Stimulated activated memory B cell treated with anti-CD40 and anti-IgM and Interleukin-4, amounts not matched to agents 10 μg/mL and 1 μg/mL and 100 μg/mL, for 72 hours (primary cell): ENCODE measurements at regions not wholly inside any gene's neighbourhood (a gene's known extent, or its start where the extent isn't known, plus 50 kb on each side); places are given as distances from the start of the nearest gene placed in this dataset.

Experiments
- ATAC-seq: fragments of 150-1000 bp; cut with Tn5 transposase; 2 replicates; pipeline ENCODE4 v1.10.0; 2021
- H3K27ac Mint-ChIP-seq: one replicate; pipeline ENCODE4 v1.8.0; 2022; ENCODE audit warnings: mild to moderate bottlenecking, mixed read lengths
- H3K27me3 Mint-ChIP-seq: one replicate; pipeline ENCODE4 v1.8.0; 2022; ENCODE audit warnings: mixed read lengths
- H3K36me3 Mint-ChIP-seq: one replicate; pipeline ENCODE4 v1.8.0; 2022; ENCODE audit warnings: mixed read lengths
- H3K4me1 Mint-ChIP-seq: one replicate; pipeline ENCODE4 v1.8.0; 2022; ENCODE audit warnings: mixed read lengths
- H3K4me3 Mint-ChIP-seq: one replicate; pipeline ENCODE4 v1.8.0; 2022; ENCODE audit warnings: mild to moderate bottlenecking, moderate library complexity, mixed read lengths
- H3K9me3 Mint-ChIP-seq: one replicate; pipeline ENCODE4 v1.8.0; 2022; ENCODE audit warnings: mixed read lengths

DNA sequence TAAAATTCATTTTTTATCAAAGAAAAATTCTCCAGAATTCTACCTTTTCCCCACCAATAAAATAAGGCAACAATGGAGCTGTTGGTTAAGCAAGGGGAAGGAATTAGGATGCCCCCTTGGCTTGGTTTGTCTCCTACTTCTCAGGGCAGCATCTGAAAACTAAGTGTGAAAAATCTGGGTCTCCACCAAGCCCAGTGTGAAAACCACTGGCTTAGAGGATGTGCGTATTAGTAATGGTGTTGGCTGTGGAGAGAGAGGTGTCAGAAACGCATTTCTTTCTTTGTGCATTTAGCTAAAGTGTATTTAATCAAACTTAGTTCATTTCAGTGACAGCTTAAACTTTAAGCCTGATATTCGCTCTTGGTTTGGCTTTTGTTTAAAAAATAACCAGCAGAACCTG lies 662.7 kb downstream of the MCTP2 start:
- H3K36me3 Mint-ChIP-seq: no peaks in the 10 kb centered on the region
- H3K27me3 Mint-ChIP-seq: no peaks in the 10 kb centered on the region
- H3K9me3 Mint-ChIP-seq: peaks cover 6% of the 10 kb centered on the region
- H3K4me3 Mint-ChIP-seq: no peak overlapping the region
- ATAC-seq: no peak
- no peak overlapping the region for H3K27ac Mint-ChIP-seq
- no peaks in the 10 kb centered on the region for H3K4me1 Mint-ChIP-seq

DNA sequence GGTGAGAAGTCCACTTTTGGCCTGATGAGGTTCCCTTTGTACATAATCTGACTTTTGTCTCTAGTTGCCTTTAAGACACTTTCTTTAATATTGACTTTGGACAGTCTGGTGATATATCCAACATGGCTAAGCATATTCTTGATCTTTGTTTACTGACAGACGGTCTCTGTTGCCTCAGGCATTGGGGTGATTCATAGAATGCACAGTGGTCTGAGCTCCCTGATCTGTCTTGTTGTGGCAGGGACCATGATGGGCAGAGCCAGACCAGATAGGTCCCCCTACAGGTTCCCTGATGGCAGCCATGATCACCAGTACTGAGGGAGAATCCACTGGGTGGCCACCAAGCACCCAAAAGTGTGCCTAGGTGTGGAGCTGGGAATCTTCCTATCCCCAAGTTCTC lies 678.1 kb downstream of the MCTP2 start:
- H3K27me3 Mint-ChIP-seq: no peaks in the 10 kb centered on the region
- H3K9me3 Mint-ChIP-seq: peaks cover 14% of the 10 kb centered on the region
- no peak overlapping the region for H3K27ac Mint-ChIP-seq
- ATAC-seq: no peak
- H3K36me3 Mint-ChIP-seq: no peaks in the 10 kb centered on the region
- H3K4me1 Mint-ChIP-seq: no peaks in the 10 kb centered on the region
- no peak overlapping the region for H3K4me3 Mint-ChIP-seq

DNA sequence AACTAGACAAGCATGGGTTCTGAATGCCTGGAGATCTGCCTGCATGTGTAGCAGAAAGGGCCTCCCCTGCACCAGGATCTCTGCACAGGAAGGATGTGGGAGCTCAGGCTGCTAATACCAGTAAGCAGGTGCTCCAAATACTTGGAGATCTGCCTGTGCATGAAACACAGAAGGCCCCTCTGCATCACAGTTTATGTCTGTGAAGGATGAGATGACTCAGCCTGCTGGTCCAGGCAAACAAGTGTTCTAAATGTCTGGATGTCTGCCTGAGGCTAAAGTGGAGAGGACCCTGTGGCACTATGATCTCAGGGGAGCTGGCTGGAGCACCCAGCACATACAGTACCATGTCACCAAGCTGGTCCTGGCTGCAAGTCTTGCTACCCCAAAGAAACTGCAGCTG lies 678.8 kb downstream of the MCTP2 start:
- H3K27me3 Mint-ChIP-seq: no peaks in the 10 kb centered on the region
- peaks cover 14% of the 10 kb centered on the region for H3K9me3 Mint-ChIP-seq
- no peak overlapping the region for H3K27ac Mint-ChIP-seq
- H3K4me3 Mint-ChIP-seq: no peak overlapping the region
- H3K36me3 Mint-ChIP-seq: no peaks in the 10 kb centered on the region
- no peak for ATAC-seq
- no peaks in the 10 kb centered on the region for H3K4me1 Mint-ChIP-seq

DNA sequence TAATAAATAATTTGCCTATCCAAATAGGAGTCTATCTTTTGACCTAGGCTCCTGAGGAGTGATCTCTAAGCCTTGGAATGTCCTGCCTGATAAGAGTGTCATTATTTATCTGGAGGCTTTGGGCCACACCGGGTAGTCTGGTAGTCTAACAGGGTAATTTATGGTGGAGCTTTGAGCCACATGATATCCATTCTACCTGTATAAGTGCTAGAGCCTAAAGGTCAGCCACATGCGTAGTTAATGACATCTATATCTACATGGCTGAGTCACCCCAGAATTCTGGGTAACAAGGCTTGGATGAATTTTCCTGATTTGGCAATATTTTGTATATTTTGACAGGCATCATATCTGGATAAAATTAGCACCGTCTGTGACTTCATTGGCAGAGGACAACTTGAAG lies 681.4 kb downstream of the MCTP2 start:
- no peak overlapping the region for H3K4me3 Mint-ChIP-seq
- no peaks in the 10 kb centered on the region for H3K4me1 Mint-ChIP-seq
- peaks cover 7% of the 10 kb centered on the region for H3K9me3 Mint-ChIP-seq
- no peak overlapping the region for H3K27ac Mint-ChIP-seq
- no peaks in the 10 kb centered on the region for H3K27me3 Mint-ChIP-seq
- ATAC-seq: no peak
- H3K36me3 Mint-ChIP-seq: no peaks in the 10 kb centered on the region

DNA sequence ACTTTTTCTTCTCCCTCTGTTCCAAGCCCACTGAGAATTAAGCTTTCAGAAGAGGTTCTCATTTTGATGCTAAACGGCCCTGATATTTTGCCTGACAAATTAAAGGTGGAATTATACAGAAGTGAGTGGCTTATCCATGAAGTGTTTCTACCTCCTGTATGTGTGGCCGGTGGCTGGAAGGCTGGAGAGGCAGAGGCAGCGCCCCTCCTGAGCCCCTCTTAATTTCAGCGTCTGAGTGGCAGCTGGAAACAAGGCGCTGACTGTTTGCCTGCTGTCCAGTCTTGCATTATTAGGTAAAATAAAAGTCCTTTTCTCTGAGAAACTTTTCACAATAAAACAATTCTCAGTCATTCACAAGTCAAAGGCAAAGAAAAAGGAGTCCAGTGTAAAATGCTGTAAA lies 685.7 kb downstream of the MCTP2 start:
- no peak overlapping the region for H3K4me3 Mint-ChIP-seq
- H3K36me3 Mint-ChIP-seq: no peaks in the 10 kb centered on the region
- H3K4me1 Mint-ChIP-seq: no peaks in the 10 kb centered on the region
- no peaks in the 10 kb centered on the region for H3K9me3 Mint-ChIP-seq
- H3K27ac Mint-ChIP-seq: no peak overlapping the region
- ATAC-seq: no peak
- H3K27me3 Mint-ChIP-seq: no peaks in the 10 kb centered on the region

DNA sequence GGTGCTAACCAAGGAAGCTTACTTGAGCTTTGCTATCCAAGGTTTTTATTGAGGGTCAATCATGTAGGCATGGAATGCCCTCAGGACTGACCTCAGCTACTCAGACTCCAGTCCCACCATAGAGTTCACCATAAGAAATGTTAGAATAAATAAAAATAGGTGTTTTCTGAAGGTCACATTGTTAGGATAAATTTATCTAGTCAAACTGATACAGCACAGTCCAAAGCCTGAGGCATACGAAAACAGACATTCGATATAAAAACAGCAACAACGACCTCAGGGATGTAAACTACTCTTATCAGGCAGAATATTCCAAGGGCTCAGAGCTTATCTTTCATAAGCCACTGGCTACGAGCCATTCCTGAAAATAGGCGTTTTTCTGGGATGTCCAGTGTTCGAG lies 690.6 kb downstream of the MCTP2 start:
- Mint-ChIP-seq H3K27ac (no peak overlapping the region), H3K4me3 (no peak overlapping the region), H3K4me1 (no peaks in the 10 kb centered on the region), H3K9me3 (no peaks in the 10 kb centered on the region), H3K36me3 (no peaks in the 10 kb centered on the region), H3K27me3 (no peaks in the 10 kb centered on the region)
- no peak for ATAC-seq

DNA sequence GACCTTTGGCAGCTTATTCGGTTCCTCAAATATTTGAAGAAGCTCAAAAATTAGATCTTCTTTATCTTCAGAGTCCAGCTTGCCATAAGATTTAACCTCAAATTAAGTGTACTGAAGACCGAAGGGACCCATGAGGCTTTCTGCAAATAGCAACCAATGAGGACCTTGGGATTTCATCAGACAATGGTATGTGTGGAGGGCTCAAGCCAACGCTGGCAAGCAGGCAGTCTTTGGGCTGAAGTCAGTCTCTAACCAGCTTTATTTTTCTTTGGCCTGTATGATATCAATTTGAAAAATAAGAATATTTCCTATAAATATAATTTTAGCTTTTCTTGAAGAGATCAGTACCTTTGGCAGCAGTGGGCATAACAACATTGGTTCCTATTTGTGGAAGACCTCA lies 692.7 kb downstream of the MCTP2 start:
- Mint-ChIP-seq H3K4me3 (no peak overlapping the region), H3K9me3 (peaks cover 3% of the 10 kb centered on the region), H3K36me3 (no peaks in the 10 kb centered on the region), H3K27ac (no peak overlapping the region), H3K4me1 (no peaks in the 10 kb centered on the region), H3K27me3 (no peaks in the 10 kb centered on the region)
- no peak for ATAC-seq

DNA sequence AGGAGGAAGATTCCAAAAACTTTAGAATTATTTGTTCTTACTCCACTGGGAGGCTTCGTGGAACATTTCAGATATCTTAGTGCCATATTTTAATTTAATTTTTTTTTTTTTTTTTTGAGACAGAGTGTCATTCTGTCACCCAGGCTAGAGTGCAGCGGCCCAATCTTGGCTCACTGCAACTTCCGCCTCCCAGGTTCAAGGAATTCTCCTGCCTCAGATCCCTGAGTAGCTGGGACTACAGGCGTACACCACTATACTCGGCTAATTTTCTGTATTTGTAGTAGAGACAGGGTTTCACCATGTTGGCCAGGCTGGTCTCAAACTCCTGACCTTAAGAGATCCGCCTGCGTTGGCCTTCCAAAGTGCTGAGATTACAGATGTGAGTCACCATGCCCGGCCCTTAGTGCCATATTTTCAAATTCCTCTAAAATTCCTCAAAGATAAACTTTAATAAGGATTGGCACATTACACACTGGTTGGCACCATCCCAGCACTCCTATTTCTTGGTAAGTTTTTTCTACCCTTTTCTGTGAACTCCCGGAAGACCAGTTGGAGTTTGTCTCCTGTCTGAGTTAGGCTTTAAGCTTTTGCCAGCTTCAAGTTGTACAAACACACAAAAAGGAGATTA lies 693.7 kb downstream of the MCTP2 start:
- no peak for ATAC-seq

DNA sequence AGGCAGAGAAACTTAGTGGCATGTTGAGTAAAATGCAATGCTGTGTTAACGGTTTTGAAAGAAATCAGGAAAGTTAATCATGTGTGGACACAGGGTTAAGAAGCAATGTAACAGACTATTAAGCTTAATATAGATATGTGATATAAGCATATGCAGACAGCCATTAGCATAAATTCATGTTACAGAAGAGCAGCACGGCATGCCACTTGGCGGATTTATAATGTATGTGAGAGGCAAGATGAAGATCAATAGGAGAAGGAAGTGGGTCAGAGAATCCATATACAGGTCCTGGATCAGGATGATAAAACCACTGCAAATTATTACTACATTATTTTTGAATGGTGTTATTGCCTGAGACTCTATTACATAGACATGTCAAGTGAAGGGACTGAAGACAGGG lies 694.3 kb downstream of the MCTP2 start:
- peaks cover 3% of the 10 kb centered on the region for H3K9me3 Mint-ChIP-seq
- no peaks in the 10 kb centered on the region for H3K36me3 Mint-ChIP-seq
- no peak overlapping the region for H3K27ac Mint-ChIP-seq
- no peaks in the 10 kb centered on the region for H3K27me3 Mint-ChIP-seq
- H3K4me3 Mint-ChIP-seq: no peak overlapping the region
- no peaks in the 10 kb centered on the region for H3K4me1 Mint-ChIP-seq
- no peak for ATAC-seq

More for the DNA sequence above, 693.7 kb downstream of the MCTP2 start:
- no peaks in the 10 kb centered on the region for H3K27me3 Mint-ChIP-seq
- H3K27ac Mint-ChIP-seq: no peak overlapping the region
- H3K4me3 Mint-ChIP-seq: no peak overlapping the region
- H3K9me3 Mint-ChIP-seq: peaks cover 3% of the 10 kb centered on the region
- no peaks in the 10 kb centered on the region for H3K36me3 Mint-ChIP-seq
- no peaks in the 10 kb centered on the region for H3K4me1 Mint-ChIP-seq

DNA sequence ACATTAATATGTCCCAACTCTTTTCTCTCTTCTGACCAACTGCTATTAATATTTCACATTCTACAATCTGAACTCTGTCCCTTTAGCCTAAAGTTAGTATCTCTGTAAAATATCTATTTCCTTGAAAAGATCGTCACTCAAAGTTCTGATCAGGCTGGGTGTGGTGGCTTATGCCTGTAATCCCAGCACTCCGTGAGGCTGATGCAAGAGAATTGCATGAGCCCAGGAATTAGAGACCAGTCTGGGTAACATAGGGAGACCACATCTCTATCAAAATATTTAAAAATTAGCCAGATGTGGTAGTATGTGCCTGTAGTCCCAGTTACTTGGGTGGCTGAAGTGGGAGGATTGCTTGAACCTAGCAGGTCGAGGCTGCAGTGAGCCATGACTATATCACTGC lies 695.6 kb downstream of the MCTP2 start:
- Mint-ChIP-seq H3K9me3 (peaks cover 3% of the 10 kb centered on the region), H3K4me1 (no peaks in the 10 kb centered on the region), H3K27ac (no peak overlapping the region), H3K4me3 (no peak overlapping the region), H3K36me3 (no peaks in the 10 kb centered on the region), H3K27me3 (no peaks in the 10 kb centered on the region)
- ATAC-seq: no peak

DNA sequence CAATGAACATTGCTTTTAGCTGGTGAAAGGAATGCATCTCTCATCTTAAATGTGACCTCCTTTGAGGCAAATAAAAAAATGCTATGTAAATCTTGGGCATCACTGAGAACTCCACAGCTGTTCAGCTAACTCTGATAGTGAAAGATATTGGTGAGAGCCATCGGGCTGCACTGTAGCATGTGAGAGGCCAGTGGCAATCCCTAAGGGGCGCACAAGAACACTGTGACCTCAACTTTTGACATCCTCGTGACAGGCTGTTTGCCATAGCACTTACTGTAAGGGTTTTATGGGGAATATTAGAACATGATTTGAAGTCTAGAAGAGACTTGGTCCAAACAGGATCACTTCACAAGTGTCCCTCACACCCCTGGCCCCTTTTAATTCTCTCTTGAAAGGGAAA lies 697.9 kb downstream of the MCTP2 start:
- no peak for ATAC-seq
- Mint-ChIP-seq H3K4me3 (no peak overlapping the region), H3K27me3 (no peaks in the 10 kb centered on the region), H3K4me1 (no peaks in the 10 kb centered on the region), H3K9me3 (peaks cover 10% of the 10 kb centered on the region), H3K27ac (no peak overlapping the region), H3K36me3 (no peaks in the 10 kb centered on the region)

DNA sequence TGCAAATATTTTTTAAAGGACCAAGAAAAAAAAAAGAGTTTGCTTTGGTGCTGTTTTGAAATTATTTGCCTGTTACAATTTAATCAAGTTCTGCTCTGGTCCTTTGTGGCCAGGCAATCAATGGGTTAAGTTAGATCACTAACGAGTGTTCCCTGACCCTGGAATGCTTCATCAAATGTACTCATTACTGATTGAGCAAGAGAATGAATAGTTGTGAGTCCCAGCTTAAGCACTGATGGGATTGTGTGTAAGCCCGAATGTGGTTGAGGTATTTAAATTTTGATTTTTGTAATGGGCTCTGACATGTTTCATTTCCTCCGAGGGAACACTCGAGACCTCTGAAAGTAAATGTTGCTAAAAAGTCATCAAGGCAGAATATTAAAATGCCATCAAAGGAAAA lies 699.1 kb downstream of the MCTP2 start:
- no peak for ATAC-seq
- no peaks in the 10 kb centered on the region for H3K36me3 Mint-ChIP-seq

DNA sequence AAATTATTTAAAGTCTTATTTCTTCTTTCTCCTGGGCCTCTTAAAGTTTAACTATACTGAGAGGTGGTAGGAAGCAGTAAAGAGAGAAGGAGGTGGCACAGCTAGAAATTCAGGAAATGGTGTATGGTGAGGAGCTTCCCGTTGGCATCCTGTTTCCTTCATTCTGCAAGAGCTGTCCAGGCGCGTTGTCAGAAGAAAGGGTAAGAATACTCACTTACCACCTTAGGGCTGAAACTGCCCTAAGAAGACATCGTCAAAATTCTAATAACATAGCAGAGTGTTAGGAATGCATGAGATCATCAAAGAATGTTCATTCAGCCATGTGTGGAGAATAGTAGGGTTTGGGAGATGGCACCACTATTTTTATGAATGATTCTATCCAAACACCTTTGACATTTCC lies 699.6 kb downstream of the MCTP2 start:
- Mint-ChIP-seq H3K9me3 (peaks cover 13% of the 10 kb centered on the region), H3K36me3 (no peaks in the 10 kb centered on the region), H3K27me3 (no peaks in the 10 kb centered on the region), H3K4me3 (no peak overlapping the region), H3K4me1 (no peaks in the 10 kb centered on the region), H3K27ac (no peak overlapping the region)
- no peak for ATAC-seq

More for the DNA sequence above, 699.1 kb downstream of the MCTP2 start:
- no peaks in the 10 kb centered on the region for H3K4me1 Mint-ChIP-seq
- no peak overlapping the region for H3K27ac Mint-ChIP-seq
- H3K4me3 Mint-ChIP-seq: no peak overlapping the region
- H3K27me3 Mint-ChIP-seq: no peaks in the 10 kb centered on the region
- peaks cover 10% of the 10 kb centered on the region for H3K9me3 Mint-ChIP-seq

DNA sequence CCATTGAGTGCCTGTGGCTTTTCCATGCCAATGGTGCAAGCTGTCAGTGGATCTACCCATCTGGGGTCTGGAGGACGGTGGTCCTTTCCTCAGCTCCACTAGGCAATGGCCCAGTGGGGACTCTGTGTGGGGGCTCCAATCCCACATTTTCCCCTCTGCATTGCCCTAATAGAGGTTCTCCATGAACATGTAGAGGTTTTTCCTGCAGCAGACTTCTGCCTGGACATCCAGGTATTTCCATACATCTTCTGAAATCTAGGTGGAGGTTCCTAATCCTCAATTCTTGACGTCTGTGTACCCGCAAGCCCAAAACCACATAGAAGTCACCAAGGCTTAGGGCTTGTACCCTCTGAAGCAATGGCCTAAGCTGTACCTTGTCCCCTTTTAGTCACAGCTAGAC lies 703.1 kb downstream of the MCTP2 start:
- no peak for ATAC-seq
- H3K36me3 Mint-ChIP-seq: no peaks in the 10 kb centered on the region
- no peak overlapping the region for H3K27ac Mint-ChIP-seq
- no peaks in the 10 kb centered on the region for H3K4me1 Mint-ChIP-seq
- no peaks in the 10 kb centered on the region for H3K27me3 Mint-ChIP-seq
- no peak overlapping the region for H3K4me3 Mint-ChIP-seq
- H3K9me3 Mint-ChIP-seq: peaks cover 12% of the 10 kb centered on the region

DNA sequence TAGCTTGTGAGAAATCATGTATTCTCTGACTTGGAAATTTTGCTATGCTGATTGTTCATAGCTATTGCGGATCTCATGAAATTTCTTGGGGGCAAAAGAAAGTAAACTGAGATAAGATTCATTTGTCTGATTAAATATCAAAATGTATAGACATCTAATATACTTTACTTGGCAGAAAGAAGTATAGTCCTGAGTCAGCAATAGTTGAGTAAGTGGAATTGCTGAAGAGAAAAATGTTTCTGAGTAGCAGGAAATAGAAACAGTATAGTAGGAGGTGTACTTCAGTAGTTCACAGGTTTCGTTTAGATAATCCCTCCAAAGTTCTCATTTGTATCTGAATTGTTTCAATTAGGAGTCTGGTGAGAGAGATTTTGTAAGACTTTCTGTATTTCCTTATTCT lies 705.9 kb downstream of the MCTP2 start:
- H3K9me3 Mint-ChIP-seq: peaks cover 12% of the 10 kb centered on the region

DNA sequence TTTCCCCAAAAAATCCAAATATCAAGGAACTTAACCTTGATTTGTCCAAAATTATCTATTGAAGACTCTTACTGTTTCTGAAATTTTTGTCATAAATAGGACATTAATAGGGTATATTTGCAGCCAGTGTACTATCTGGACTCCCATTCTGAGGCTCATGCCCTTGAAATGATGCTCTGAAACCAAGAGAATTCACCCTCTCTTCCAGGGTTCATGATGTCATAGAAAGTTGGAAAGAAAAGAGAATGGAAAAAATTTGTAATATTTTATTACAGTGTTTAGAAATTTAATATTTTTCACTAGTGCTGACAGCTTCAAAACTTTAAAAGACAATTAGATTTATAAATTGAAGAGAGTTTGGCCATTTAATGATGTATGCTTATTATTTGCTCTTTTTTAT lies 712.5 kb downstream of the MCTP2 start:
- no peak overlapping the region for H3K27ac Mint-ChIP-seq
- no peak for ATAC-seq

More for the DNA sequence above, 705.9 kb downstream of the MCTP2 start:
- no peak overlapping the region for H3K4me3 Mint-ChIP-seq
- ATAC-seq: no peak
- no peaks in the 10 kb centered on the region for H3K4me1 Mint-ChIP-seq
- H3K27ac Mint-ChIP-seq: no peak overlapping the region
- H3K27me3 Mint-ChIP-seq: no peaks in the 10 kb centered on the region
- H3K36me3 Mint-ChIP-seq: no peaks in the 10 kb centered on the region

DNA sequence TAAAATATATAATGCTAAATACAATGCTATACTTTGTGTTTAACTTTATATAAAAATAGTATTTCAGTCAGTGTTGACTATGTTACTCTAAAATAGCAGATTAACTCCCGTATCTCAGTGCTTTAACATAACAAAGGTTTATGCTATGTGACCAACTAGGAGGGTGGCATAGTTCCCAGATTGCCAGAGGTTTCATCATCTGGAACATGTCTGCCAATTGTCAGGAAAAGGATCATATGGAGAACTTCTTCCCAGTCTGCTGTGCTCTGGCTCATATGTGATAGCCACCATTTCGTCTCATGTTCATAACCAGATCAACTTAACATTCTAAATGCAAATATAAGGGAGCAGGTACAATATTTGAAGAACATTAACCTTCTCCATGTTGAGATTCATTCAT lies 720.2 kb downstream of the MCTP2 start:
- H3K9me3 Mint-ChIP-seq: peaks cover 14% of the 10 kb centered on the region
- no peaks in the 10 kb centered on the region for H3K36me3 Mint-ChIP-seq
- no peak overlapping the region for H3K27ac Mint-ChIP-seq
- no peak for ATAC-seq
- no peak overlapping the region for H3K4me3 Mint-ChIP-seq
- no peaks in the 10 kb centered on the region for H3K4me1 Mint-ChIP-seq
- H3K27me3 Mint-ChIP-seq: no peaks in the 10 kb centered on the region

More for the DNA sequence above, 712.5 kb downstream of the MCTP2 start:
- Mint-ChIP-seq H3K9me3 (peaks cover 3% of the 10 kb centered on the region), H3K36me3 (no peaks in the 10 kb centered on the region), H3K4me1 (no peaks in the 10 kb centered on the region), H3K27me3 (no peaks in the 10 kb centered on the region), H3K4me3 (no peak overlapping the region)
